ENCODE measurements at regions not wholly inside any gene's neighbourhood (a gene's known extent, or its start where the extent isn't known, plus 50 kb on each side); places are given as distances from the start of the nearest gene placed in this dataset.

GRCh38 chr7:68692511-68692910, 905.8 kb upstream of the AUTS2 start:
- TF ChIP-seq CTCF (IDR thresholded peaks at IDR 0.05) (no peak), POLR2AphosphoS5 (IDR thresholded peaks at IDR 0.05) (no peak), POLR2A (IDR thresholded peaks at IDR 0.05) (no peak)
